ENCODE measurements at regions not wholly inside any gene's neighbourhood (a gene's known extent, or its start where the extent isn't known, plus 50 kb on each side); places are given as distances from the start of the nearest gene placed in this dataset.
"Not testable (repeated sequence)": the region's sequence is repeated elsewhere in the genome, so short reads cannot be mapped to it uniquely, and the experiment has no call there.

DNA sequence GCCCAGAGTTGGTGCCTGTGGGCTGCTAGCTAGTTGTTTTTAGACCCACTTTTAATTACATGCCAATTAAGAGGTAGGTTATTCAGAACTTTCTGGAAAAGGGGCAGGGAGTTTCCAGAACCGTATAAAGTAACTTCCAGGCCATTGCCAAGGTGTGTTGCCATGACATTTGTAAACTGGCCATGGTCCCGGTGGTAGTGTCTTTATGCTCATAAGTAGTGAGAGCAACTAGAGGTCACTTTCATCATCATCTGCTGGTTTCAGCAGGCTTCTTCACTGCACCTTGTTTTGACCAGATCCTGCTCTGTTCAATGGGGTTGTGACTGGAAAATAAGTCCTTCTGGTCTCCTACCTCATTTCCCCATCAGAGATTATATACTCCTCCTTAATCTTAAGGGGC lies 207.0 kb downstream of the FAM72C start:
- H3K4me3 Mint-ChIP-seq; H3K36me3 Mint-ChIP-seq; H3K27me3 Mint-ChIP-seq (ENCODE audit: low read depth in 3 of 3); H3K27ac Mint-ChIP-seq; H3K4me1 Mint-ChIP-seq; DNase-seq; H3K9me3 Mint-ChIP-seq: not testable (repeated sequence)

DNA sequence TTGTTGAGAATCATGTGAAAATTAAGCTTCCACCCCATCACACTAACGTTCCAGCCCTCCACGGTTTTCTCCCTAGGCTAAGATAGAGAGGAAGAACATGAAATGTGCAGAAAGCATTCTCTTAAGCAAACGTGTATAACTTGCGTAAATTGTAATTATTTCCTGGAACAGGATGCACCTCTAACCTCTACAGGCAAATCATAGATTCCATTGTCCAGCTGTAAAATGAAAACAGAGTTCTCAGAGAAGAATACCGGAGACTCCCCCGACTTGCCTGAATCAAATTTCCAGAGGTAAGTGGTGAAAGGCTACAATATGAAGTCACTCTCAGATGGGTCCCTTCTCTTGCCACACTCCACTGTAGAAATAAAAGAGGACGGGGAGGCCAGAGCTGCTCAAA lies 211.4 kb downstream of the FAM72C start:
- not testable (repeated sequence) for DNase-seq; H3K4me1 Mint-ChIP-seq; H3K27me3 Mint-ChIP-seq (ENCODE audit: low read depth in 3 of 3); H3K4me3 Mint-ChIP-seq; H3K27ac Mint-ChIP-seq; H3K9me3 Mint-ChIP-seq; H3K36me3 Mint-ChIP-seq

DNA sequence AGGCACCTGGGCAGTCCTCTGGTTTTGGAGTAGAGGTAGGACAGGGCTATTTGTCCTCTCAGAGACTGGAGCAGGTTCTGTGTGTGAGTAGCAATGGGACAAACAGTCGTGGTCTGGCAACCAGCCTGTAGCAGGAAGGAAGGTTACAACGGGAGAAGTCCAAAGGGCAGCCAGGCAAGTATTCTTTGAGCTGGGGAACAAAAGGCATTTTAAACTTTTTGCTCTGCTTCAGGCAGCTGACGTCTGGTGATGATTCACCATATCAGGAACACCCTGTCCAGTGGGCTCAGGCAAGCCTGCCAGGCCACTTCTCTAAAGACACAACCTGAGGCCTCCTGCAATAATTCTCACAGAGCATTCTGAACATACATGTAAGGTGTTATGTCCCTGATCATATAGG lies 215.8 kb downstream of the FAM72C start:
- not testable (repeated sequence) for H3K4me3 Mint-ChIP-seq; H3K27ac Mint-ChIP-seq; H3K9me3 Mint-ChIP-seq; H3K36me3 Mint-ChIP-seq; DNase-seq; H3K4me1 Mint-ChIP-seq; H3K27me3 Mint-ChIP-seq (ENCODE audit: low read depth in 3 of 3)

DNA sequence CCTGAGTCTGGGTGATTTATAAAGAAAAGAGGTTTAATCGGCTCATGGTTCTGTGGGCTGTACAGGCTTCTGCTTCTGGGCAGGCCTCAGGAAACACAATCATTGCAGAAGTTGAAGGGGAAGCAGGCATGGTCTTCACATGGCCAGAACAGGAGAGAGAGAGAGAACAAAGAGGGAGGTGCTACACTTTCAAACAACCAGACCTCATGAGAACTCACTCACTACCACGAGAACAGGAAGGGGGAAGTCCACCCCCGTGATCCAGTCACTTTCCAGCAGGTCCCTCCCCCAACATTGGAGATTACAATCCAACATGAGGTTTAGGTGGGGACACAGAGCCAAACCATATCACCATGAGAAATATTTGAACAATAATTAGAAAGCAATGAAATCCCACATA lies 222.9 kb downstream of the FAM72C start:
- peaks cover 0 to 4% (median under 1%) of the 10 kb centered on the region in 6 donors for H3K9me3 Mint-ChIP-seq
- no peak overlapping the region for H3K27ac Mint-ChIP-seq
- no peak overlapping the region for H3K4me3 Mint-ChIP-seq
- H3K36me3 Mint-ChIP-seq, result no peaks in the 10 kb centered on the region
- H3K27me3 Mint-ChIP-seq (ENCODE audit: low read depth in 3 of 3), result peaks cover 0 to 3% (median 0%) of the 10 kb centered on the region in 3 donors
- no peaks in the 10 kb centered on the region for H3K4me1 Mint-ChIP-seq
- DNase-seq, result no peak

DNA sequence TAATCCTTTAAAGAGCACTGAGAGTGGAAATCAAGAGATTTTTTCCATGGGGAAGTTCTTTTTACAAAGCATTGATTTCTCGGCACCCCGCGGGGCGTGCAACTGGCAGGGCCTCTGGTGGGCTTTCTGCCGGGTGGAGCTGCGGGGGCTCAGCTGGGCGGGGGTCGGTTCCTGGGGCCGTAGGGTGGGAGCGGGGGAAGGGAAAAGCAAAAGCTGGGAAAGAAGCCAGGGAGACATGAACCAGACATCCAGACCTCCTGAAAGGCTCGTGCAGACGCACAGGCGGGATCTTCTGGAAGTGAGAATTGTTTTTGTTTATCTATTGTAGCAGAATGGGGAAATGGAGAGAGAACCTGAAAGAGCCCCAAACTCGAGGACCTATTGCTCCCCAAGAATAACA lies 235.2 kb downstream of the FAM72C start:
- DNase-seq, result no peak
- no peaks in the 10 kb centered on the region for H3K4me1 Mint-ChIP-seq
- H3K36me3 Mint-ChIP-seq, result peaks cover 0 to 3% (median 0%) of the 10 kb centered on the region in 3 donors
- peaks cover 0 to 21% (median 0%) of the 10 kb centered on the region in 3 donors for H3K27me3 Mint-ChIP-seq (ENCODE audit: low read depth in 3 of 3)
- no peak overlapping the region for H3K4me3 Mint-ChIP-seq
- no peak overlapping the region for H3K27ac Mint-ChIP-seq
- peaks cover 0 to 3% (median 0%) of the 10 kb centered on the region in 6 donors for H3K9me3 Mint-ChIP-seq

DNA sequence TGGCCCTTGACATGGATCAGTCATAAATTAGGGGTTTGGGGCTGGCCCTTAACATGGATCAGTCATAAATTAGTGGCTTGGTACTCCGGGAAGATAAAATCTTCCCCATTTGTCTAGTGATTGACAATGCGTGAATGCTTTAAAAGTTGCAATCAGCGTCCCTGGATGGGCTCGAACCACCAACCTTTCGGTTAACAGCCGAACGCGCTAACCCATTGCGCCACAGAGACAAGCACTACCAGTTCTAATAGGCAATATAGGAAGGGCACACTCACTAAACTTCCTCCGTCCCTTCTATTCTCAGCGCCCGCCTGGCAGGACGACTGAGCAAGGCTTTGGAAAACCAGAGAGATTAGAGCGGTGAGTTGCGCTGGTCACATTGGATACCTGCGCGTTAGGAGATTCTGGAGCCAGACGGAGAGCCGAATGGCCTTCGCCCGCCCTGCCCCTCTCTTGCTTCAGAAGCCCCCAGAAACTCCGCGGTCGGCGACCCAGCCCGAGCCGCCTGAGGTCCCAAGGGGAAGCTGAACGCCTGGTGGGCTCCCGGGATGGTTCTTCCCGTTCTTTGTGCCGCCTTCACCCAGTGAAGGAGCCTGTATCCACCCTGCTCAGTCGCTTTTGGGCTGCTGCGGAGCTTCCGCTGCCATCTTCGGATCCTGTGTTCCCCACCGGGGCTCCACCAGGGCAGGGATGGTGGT lies 235.9 kb downstream of the FAM72C start:
- no peak overlapping the region for H3K27ac Mint-ChIP-seq
- peaks cover 0 to 3% (median 0%) of the 10 kb centered on the region in 3 donors for H3K36me3 Mint-ChIP-seq
- H3K9me3 Mint-ChIP-seq, result peaks cover 0 to 9% (median under 1%) of the 10 kb centered on the region in 6 donors
- DNase-seq, result no peak
- H3K4me1 Mint-ChIP-seq, result no peaks in the 10 kb centered on the region
- H3K4me3 Mint-ChIP-seq, result no peak overlapping the region
- H3K27me3 Mint-ChIP-seq (ENCODE audit: low read depth in 3 of 3), result peaks cover 0 to 27% (median 2%) of the 10 kb centered on the region in 3 donors

DNA sequence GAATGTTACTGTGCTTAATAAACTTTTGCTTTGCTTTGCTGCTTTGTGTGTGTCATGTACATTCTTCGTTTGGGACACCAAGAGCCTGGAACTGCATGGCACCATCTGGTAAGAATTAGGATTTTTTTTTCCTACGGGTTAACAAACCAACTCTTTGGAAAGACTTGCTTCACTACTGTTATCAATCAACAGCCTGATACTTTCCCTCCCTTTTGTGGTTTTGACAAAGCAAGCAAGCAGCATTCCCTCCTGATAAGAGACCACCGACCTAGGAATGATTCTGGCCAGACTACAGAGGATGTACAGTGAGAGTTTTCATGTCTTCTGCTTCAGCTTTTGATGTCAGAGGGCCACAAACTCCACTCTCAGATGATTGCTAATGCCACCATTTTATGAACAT lies 237.5 kb downstream of the FAM72C start:
- not testable (repeated sequence) for H3K4me3 Mint-ChIP-seq, DNase-seq, H3K4me1 Mint-ChIP-seq, H3K27ac Mint-ChIP-seq, H3K36me3 Mint-ChIP-seq
- Mint-ChIP-seq H3K9me3 (peaks cover 0 to 12% (median under 1%) of the 10 kb centered on the region in 6 donors), H3K27me3 (ENCODE audit: low read depth in 3 of 3) (peaks cover 0 to 27% (median 5%) of the 10 kb centered on the region in 3 donors)

DNA sequence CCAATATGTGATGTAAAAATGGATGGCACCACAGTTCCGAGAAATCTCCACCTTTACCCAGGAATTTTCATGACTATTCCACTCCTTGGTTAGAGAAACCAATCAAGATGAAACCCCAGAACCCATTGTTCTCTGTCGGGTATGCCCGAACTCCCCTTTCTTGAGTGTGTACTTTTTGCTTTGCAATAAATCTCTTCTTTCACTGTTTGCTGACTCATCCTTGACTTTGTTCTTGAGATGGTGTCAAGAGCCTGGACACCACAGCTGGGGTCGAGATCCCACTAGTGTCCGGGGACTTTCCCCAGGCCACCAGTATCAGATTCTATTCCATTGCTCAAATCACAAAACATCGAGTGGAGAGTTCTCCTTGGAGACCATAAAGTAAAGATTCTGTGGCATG lies 240.9 kb downstream of the FAM72C start:
- Mint-ChIP-seq H3K27me3 (ENCODE audit: low read depth in 3 of 3) (peaks cover 0 to 28% (median 9%) of the 10 kb centered on the region in 3 donors), H3K9me3 (peaks cover 0 to 12% (median 2%) of the 10 kb centered on the region in 6 donors)
- not testable (repeated sequence) for DNase-seq, H3K4me1 Mint-ChIP-seq, H3K27ac Mint-ChIP-seq, H3K36me3 Mint-ChIP-seq, H3K4me3 Mint-ChIP-seq

DNA sequence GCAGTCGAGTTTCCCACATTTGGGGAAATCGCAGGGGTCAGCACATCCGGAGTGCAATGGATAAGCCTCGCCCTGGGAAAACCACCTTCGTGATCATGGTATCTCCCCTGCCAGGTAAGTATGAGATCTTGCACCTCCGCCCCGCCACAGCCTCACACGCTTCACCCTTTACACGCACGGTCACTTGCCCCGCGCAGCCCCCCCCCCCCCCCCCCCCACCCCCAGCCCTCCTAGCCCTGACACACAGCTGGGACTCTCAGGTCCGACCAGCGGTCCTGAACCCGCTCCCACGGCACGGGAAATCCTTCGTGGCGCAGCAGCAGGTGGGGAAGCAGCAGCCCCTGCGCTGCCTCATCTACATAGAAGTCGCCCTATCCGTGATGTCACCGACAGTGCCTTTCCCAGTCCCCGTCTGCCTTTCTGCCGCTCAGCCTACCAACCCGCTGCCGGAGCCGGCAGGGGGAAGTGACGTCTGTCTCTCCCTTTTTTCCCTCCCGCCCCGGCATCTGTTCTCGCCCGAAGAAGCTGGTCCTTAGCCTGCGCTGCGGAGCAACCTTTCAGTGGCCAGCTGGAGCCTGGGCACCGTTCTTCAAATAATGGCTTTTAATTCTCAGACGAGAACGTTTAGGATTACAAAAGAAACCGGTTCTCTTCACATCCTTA lies 242.2 kb downstream of the FAM72C start:
- DNase-seq, result peak in 2 of 3 donors; percentile 9 to 23
- not testable (repeated sequence) for H3K4me1 Mint-ChIP-seq, H3K36me3 Mint-ChIP-seq
- Mint-ChIP-seq H3K9me3 (peaks cover 0 to 12% (median 2%) of the 10 kb centered on the region in 6 donors), H3K4me3 (peak overlapping the region in 1 of 5 donors; percentile 4), H3K27ac (peak overlapping the region in 3 of 6 donors; percentile 39 to 74 (median 40)), H3K27me3 (ENCODE audit: low read depth in 3 of 3) (peaks cover 0 to 22% (median 9%) of the 10 kb centered on the region in 3 donors)

DNA sequence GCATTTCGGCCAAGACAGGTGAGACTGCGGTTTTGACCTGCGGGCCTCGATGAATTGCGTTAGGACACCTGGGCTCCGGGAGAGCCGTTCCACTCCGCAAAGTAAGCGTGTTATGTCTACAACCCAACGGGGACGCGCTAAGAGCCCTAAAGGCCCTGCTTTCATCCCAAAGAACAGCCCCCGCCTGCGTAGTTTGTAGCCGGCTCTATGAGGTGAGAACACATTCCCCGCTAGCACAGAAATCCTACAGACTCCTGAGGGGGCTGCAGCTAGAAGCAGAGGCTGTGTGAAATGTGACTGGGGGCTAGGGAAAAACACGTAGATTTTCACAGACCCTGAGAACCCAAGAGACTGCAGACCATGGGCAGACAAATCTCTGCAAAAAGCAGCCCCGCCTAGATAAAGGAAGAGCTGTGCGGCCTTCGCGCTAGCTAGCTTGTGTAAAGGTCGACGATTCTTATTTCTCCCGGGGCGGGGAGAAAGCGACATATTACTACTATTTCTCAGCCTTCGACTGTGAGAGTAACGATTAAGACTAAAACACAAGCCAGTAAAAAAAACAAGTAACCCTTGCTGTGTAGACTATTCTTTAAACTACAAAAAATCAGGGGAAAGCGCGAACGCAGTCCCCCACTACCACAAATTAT lies 242.9 kb downstream of the FAM72C start:
- not testable (repeated sequence) for H3K36me3 Mint-ChIP-seq, H3K27ac Mint-ChIP-seq, DNase-seq, H3K4me1 Mint-ChIP-seq
- peak overlapping the region in 1 of 5 donors; percentile 15 for H3K4me3 Mint-ChIP-seq
- peaks cover 0 to 19% (median 11%) of the 10 kb centered on the region in 3 donors for H3K27me3 Mint-ChIP-seq (ENCODE audit: low read depth in 3 of 3)
- H3K9me3 Mint-ChIP-seq, result peaks cover 0 to 12% (median 2%) of the 10 kb centered on the region in 6 donors

DNA sequence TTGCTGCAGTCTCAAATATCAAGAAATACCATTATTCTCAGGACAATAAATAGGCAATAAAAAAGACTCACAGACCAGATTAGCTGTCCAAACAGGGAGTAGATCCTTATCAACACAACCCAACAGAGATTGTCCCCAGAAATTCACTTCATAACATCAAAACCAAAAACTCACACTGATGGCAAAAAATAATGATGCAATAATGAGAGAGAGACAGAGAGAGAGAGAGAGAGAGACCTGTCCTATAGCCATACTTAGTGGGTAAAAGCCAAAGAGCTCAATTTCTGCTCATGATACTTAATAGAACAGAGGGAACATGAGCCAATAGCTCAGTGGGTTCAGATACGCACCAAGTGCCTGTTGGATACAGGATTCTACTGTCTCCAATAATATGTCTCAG lies 244.5 kb downstream of the FAM72C start:
- Mint-ChIP-seq H3K4me1 (peaks cover 0 to 1% of the 10 kb centered on the region in 2 donors), H3K27ac (no peak overlapping the region), H3K4me3 (no peak overlapping the region), H3K27me3 (ENCODE audit: low read depth in 3 of 3) (peaks cover 0 to 21% (median 18%) of the 10 kb centered on the region in 3 donors), H3K9me3 (peaks cover 0 to 12% (median 3%) of the 10 kb centered on the region in 6 donors), H3K36me3 (no peaks in the 10 kb centered on the region)
- no peak for DNase-seq

DNA sequence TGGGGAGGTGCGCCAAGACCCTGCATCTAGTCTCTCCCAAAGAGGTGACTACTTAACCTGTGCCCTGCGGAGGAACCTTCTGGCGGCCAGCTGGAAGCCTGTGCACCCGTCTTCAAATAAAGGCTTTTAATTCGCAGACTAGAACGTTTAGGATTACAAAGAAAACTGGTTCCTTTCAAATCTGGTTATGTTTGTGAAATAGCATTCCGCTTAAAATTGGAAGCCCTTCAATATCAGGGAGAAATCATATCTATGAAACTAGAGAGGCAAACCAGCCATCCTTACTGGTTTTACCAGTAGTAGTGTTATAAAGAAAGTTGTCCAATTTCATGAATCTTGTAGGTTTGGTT lies 250.8 kb downstream of the FAM72C start:
- Mint-ChIP-seq H3K27me3 (ENCODE audit: low read depth in 3 of 3) (peaks cover 0 to 16% (median 15%) of the 10 kb centered on the region in 3 donors), H3K4me3 (peak overlapping the region in 1 of 5 donors; percentile 38), H3K27ac (no peak overlapping the region), H3K9me3 (peaks cover 0 to 3% (median 0%) of the 10 kb centered on the region in 6 donors), H3K36me3 (no peaks in the 10 kb centered on the region), H3K4me1 (no peaks in the 10 kb centered on the region)
- no peak for DNase-seq

DNA sequence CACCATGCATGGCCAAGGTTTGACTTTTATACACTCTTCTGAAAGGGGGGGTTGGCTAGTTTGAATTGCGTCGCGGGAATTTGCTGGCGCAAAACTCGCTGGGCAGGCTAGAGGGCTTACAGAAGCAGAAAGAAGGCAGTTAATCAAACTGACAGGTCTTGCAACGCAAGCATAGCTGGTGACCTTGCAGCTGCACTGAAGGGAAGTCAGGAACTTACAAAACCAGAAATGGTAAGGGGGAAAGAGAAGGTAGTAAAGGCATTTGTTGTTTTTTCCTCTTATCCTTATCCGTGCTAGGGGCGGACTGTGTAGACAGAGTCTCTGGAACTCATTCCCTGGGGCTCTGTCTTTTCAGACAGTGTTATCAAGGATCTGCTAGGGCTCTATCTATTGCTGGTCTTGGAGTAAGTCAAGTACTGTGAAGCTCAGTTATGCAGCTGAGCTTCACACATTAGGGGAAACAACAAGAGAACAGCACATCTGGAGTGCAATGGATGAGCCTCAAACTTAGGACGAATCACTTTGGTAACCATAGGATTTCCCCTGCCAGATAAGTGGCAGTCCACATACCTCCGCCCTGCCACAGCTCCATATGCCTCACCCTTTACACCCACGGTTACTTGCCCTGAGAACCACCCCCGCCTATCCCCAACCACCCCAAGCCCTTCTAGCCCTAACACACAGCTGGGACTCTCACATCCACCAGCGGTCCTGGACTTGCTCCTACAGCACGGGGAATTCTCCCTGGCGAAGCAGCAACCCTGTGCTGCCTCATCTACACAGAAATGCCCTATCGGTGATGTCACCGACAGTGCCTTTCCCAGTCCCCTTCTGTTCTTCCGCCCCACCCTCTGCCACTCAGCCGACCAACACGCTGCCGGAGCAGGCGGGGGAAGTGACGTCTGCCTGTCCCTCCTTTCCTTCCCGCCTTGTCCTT lies 251.4 kb downstream of the FAM72C start:
- DNase-seq, result no peak
- H3K36me3 Mint-ChIP-seq, result no peaks in the 10 kb centered on the region
- H3K4me1 Mint-ChIP-seq, result no peaks in the 10 kb centered on the region
- peaks cover 0 to 3% (median 0%) of the 10 kb centered on the region in 6 donors for H3K9me3 Mint-ChIP-seq
- H3K4me3 Mint-ChIP-seq, result peak overlapping the region in 1 of 5 donors; percentile 38
- H3K27me3 Mint-ChIP-seq (ENCODE audit: low read depth in 3 of 3), result peaks cover 0 to 16% (median 15%) of the 10 kb centered on the region in 3 donors
- no peak overlapping the region for H3K27ac Mint-ChIP-seq

Data from immature natural killer cell (primary cell).